GM12878 (cell line): ENCODE measurements at regions not wholly inside any gene's neighbourhood (a gene's known extent, or its start where the extent isn't known, plus 50 kb on each side); places are given as distances from the start of the nearest gene placed in this dataset.

ENCODE experiments used
- CBX3 ChIP-seq: fragments of 200-600 bp; sonication (generic); IDR thresholded peaks from 2 replicates; pipeline ENCODE4 v1.6.1; 2016; ENCODE audit warnings: low read depth, borderline replicate concordance
- CBX5 ChIP-seq: sonication (generic); IDR thresholded peaks from 2 replicates; pipeline ENCODE4 v1.6.1; 2016; ENCODE audit warnings: low read depth, moderate library complexity, mild to moderate bottlenecking, inconsistent platforms
- CEBPB ChIP-seq, 2 experiments: fragments of 150-350 bp in 1 of 2; IDR thresholded peaks; 2 replicates each; pipeline ENCODE4 v1.6.1; 2012 to 2014; ENCODE audit warnings: low read depth in 2 of 2, low read length in 2 of 2, borderline replicate concordance in 1 of 2, inconsistent platforms in 1 of 2
- CTCF ChIP-seq, 3 experiments: IDR thresholded peaks in 2 of 3; conservative IDR thresholded peaks in 1 of 3; 2 replicates each; pipeline ENCODE4 v1.5.1; 2011; ENCODE audit warnings: low read depth in 3 of 3, low read length in 3 of 3, mild to moderate bottlenecking in 3 of 3, control low read depth in 2 of 3, moderate library complexity in 2 of 3, inconsistent platforms in 1 of 3, mixed read lengths in 1 of 3; ENCODE audit not compliant: control insufficient read depth in 2 of 3, insufficient read depth in 1 of 3; ENCODE audit errors: extremely low read depth in 1 of 3
- DPF2 ChIP-seq: fragments of 450-650 bp; IDR thresholded peaks from 2 replicates; pipeline ENCODE4 v1.6.1; 2017; ENCODE audit warnings: mild to moderate bottlenecking
- E2F4 ChIP-seq: IDR thresholded peaks from 2 replicates; pipeline ENCODE4 v1.6.1; 2012; ENCODE audit warnings: low read depth, low read length, improper control_type of control experiment
- EED ChIP-seq: sonication (generic); IDR thresholded peaks from 2 replicates; pipeline ENCODE4 v1.6.1; 2016; ENCODE audit warnings: antibody characterized with exemption, low read depth
- IKZF2 ChIP-seq, 2 experiments: fragments of 450-650 bp; IDR thresholded peaks; 2 replicates each; pipeline ENCODE4 v1.6.1; 2017; ENCODE audit warnings: mild to moderate bottlenecking in 2 of 2, moderate library complexity in 2 of 2
- KDM1A ChIP-seq: fragments of 200-600 bp; sonication (generic); IDR thresholded peaks from 2 replicates; pipeline ENCODE4 v1.6.1; 2016; ENCODE audit warnings: borderline replicate concordance
- MLLT1 ChIP-seq: fragments of 450-650 bp; IDR thresholded peaks from 2 replicates; pipeline ENCODE4 v1.6.1; 2016; ENCODE audit warnings: mild to moderate bottlenecking
- NFYB ChIP-seq: IDR thresholded peaks from 2 replicates; pipeline ENCODE4 v1.6.1; 2011; ENCODE audit warnings: low read depth, mild to moderate bottlenecking, low read length, improper control_type of control experiment, moderate library complexity; ENCODE audit not compliant: insufficient read depth
- NR2F1 ChIP-seq: fragments of 450-650 bp; conservative IDR thresholded peaks from 2 replicates; pipeline ENCODE4 v1.6.1; 2017; ENCODE audit warnings: mild to moderate bottlenecking
- SMAD1 ChIP-seq: fragments of 450-650 bp; IDR thresholded peaks from 2 replicates; pipeline ENCODE4 v1.6.1; 2018; ENCODE audit warnings: mild to moderate bottlenecking, low read depth; ENCODE audit not compliant: partially characterized antibody
- SMAD5 ChIP-seq: IDR thresholded peaks from 2 replicates; pipeline ENCODE4 v1.6.1; 2016; ENCODE audit warnings: antibody characterized with exemption, low read depth
- SREBF2 ChIP-seq: IDR thresholded peaks from 2 replicates; pipeline ENCODE4 v1.6.1; 2012; ENCODE audit warnings: mild to moderate bottlenecking, low read length
- SUZ12 ChIP-seq: fragments of 200-600 bp; sonication (generic); IDR thresholded peaks from one replicate; pipeline ENCODE4 v1.6.1; 2018; ENCODE audit warnings: antibody characterized with exemption, mild to moderate bottlenecking; ENCODE audit not compliant: unreplicated experiment
- TARDBP ChIP-seq: IDR thresholded peaks from 2 replicates; pipeline ENCODE4 v1.6.1; 2016; ENCODE audit warnings: borderline replicate concordance
- ZBTB4 ChIP-seq: fragments of 450-650 bp; formaldehyde crosslinking; IDR thresholded peaks from 2 replicates; pipeline ENCODE4 v1.4.0; 2022; ENCODE audit warnings: mild to moderate bottlenecking, moderate library complexity
- ZNF384 ChIP-seq: IDR thresholded peaks from 2 replicates; pipeline ENCODE4 v1.6.1; 2012; ENCODE audit warnings: low read depth, mild to moderate bottlenecking, low read length, improper control_type of control experiment, borderline replicate concordance
- TF ChIP-seq, protein P1 (sequence below): fragments of 450-650 bp; IDR thresholded peaks from 2 replicates; pipeline ENCODE4 v1.6.1; 2017; ENCODE audit warnings: mild to moderate bottlenecking, low read depth, inconsistent platforms; ENCODE audit not compliant: poor library complexity, severe bottlenecking
- TF ChIP-seq, protein P2 (sequence below): IDR thresholded peaks from 2 replicates; pipeline ENCODE4 v1.6.1; 2011; ENCODE audit warnings: low read depth, mild to moderate bottlenecking, low read length, moderate library complexity, borderline replicate concordance; ENCODE audit errors: extremely low read depth

DNA sequence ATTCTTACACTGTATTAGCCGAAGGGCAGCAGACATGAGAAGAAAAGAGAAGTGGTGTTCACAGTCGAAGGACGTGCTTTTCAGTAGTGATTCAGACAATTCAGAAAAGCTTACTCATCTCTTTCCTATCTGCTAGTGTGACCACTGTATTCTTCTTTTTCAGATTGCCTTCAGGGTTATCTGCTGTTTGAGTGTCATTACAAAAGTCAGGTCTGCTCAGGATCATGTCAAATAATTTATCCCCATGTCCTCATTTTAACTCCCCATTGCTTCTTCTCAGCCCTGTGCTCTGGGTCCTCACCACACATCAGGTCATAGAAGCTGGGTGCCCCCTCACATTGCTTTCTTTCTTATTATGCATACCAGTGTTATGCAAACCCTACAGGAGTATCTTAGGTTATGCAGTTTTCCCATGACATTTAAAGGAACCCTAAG lies 394.0 kb downstream of the CETN3 start (continued):
- no peak for TF ChIP-seq MLLT1
- no peak for TF ChIP-seq NFYB
- TF ChIP-seq, protein P1, sequence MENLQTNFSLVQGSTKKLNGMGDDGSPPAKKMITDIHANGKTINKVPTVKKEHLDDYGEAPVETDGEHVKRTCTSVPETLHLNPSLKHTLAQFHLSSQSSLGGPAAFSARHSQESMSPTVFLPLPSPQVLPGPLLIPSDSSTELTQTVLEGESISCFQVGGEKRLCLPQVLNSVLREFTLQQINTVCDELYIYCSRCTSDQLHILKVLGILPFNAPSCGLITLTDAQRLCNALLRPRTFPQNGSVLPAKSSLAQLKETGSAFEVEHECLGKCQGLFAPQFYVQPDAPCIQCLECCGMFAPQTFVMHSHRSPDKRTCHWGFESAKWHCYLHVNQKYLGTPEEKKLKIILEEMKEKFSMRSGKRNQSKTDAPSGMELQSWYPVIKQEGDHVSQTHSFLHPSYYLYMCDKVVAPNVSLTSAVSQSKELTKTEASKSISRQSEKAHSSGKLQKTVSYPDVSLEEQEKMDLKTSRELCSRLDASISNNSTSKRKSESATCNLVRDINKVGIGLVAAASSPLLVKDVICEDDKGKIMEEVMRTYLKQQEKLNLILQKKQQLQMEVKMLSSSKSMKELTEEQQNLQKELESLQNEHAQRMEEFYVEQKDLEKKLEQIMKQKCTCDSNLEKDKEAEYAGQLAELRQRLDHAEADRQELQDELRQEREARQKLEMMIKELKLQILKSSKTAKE = peak; percentile 65
- TF ChIP-seq TARDBP = no peak
- TF ChIP-seq CTCF (IDR thresholded peaks at IDR 0.05 in 2 of 3, conservative IDR thresholded peaks at IDR 0.05 in 1 of 3; ENCODE audit: control insufficient read depth in 2 of 3, extremely low read depth in 1 of 3, insufficient read depth in 1 of 3, low read depth in 3 of 3, low read length in 3 of 3) = 0 out of 6 replicates have a peak, but pooled peaks of 1 of the 3 experiments have one; percentile 4
- TF ChIP-seq CBX3 = no peak
- no peak for TF ChIP-seq E2F4
- no peak for TF ChIP-seq SMAD1
- no peak for TF ChIP-seq SUZ12
- no peak for TF ChIP-seq NR2F1
- TF ChIP-seq ZBTB4 (CRISPR knock-in tag) = no peak
- no peak for TF ChIP-seq SMAD5
- peak; percentile 84; the same call in 1 of the 2 replicates for TF ChIP-seq CBX5
- TF ChIP-seq EED = 0 out of 2 replicates have a peak, but pooled peaks have one; percentile 26
- no peak for TF ChIP-seq SREBF2
- TF ChIP-seq, protein P2, sequence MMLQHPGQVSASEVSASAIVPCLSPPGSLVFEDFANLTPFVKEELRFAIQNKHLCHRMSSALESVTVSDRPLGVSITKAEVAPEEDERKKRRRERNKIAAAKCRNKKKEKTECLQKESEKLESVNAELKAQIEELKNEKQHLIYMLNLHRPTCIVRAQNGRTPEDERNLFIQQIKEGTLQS = no peak
- TF ChIP-seq KDM1A = no peak
- no peak for TF ChIP-seq ZNF384
- no peak for TF ChIP-seq CEBPB (IDR thresholded peaks at IDR 0.05; ENCODE audit: borderline replicate concordance in 1 of 2, low read depth in 2 of 2, low read length in 2 of 2)
- peak; percentile 57; the same call in 1 of the 2 replicates for TF ChIP-seq DPF2
- TF ChIP-seq IKZF2 (IDR thresholded peaks at IDR 0.05) = peak; percentile 65 to 72
